ENCODE measurements at regions not wholly inside any gene's neighbourhood (a gene's known extent, or its start where the extent isn't known, plus 50 kb on each side); places are given as distances from the start of the nearest gene placed in this dataset.

GRCh38 chrX:122245175-122245574, 938.9 kb upstream of the GRIA3 start:
- Mint-ChIP-seq H3K27me3 (ENCODE audit: insufficient read depth, unreplicated experiment) (no peaks in the 10 kb centered on the region), H3K36me3 (ENCODE audit: insufficient read depth, unreplicated experiment) (no peaks in the 10 kb centered on the region), H3K27ac (ENCODE audit: unreplicated experiment) (no peak overlapping the region), H3K9me3 (ENCODE audit: unreplicated experiment) (no peaks in the 10 kb centered on the region), H3K4me3 (ENCODE audit: unreplicated experiment) (no peak overlapping the region), H3K4me1 (ENCODE audit: low read depth, unreplicated experiment) (no peaks in the 10 kb centered on the region)
- H3K4me3 ChIP-seq (ENCODE audit: low read depth, low read length) = no peak overlapping the region
- no peak for DNase-seq
- H3K36me3 ChIP-seq (ENCODE audit: control insufficient read depth, insufficient read depth, low read length) = no peaks in the 10 kb centered on the region
- BruUV-seq (replicated peaks) = no TSS peak
- ChIA-PET CTCF (no interaction called here), POLR2A (no interaction called here)
- intact Hi-C loops (cut with micrococcal nuclease; ENCODE audit: unreplicated experiment) = no loop called here
- no peak for TF ChIP-seq CTCF (IDR thresholded peaks at IDR 0.05; ENCODE audit: insufficient read depth in 1 of 2, low read depth in 1 of 2, low read length in 1 of 2, severe bottlenecking in 1 of 2, unreplicated experiment in 1 of 2)
- H3K9me3 ChIP-seq = no peaks in the 10 kb centered on the region
- no peaks in the 10 kb centered on the region for H3K27me3 ChIP-seq (replicated peaks; ENCODE audit: control insufficient read depth, insufficient read depth, low read length)
- H3K4me1 ChIP-seq = no peaks in the 10 kb centered on the region

GRCh38 chrX:122245943-122246342, 938.1 kb upstream of the GRIA3 start:
- no peaks in the 10 kb centered on the region for H3K4me1 ChIP-seq
- Mint-ChIP-seq H3K27ac (ENCODE audit: unreplicated experiment) (no peak overlapping the region), H3K27me3 (ENCODE audit: insufficient read depth, unreplicated experiment) (no peaks in the 10 kb centered on the region), H3K4me3 (ENCODE audit: unreplicated experiment) (no peak overlapping the region), H3K9me3 (ENCODE audit: unreplicated experiment) (no peaks in the 10 kb centered on the region), H3K4me1 (ENCODE audit: low read depth, unreplicated experiment) (no peaks in the 10 kb centered on the region), H3K36me3 (ENCODE audit: insufficient read depth, unreplicated experiment) (no peaks in the 10 kb centered on the region)
- H3K9me3 ChIP-seq = no peaks in the 10 kb centered on the region
- no peaks in the 10 kb centered on the region for H3K36me3 ChIP-seq (ENCODE audit: control insufficient read depth, insufficient read depth, low read length)
- DNase-seq = no peak
- no peaks in the 10 kb centered on the region for H3K27me3 ChIP-seq (replicated peaks; ENCODE audit: control insufficient read depth, insufficient read depth, low read length)
- TF ChIP-seq CTCF (IDR thresholded peaks at IDR 0.05; ENCODE audit: insufficient read depth in 1 of 2, low read depth in 1 of 2, low read length in 1 of 2, severe bottlenecking in 1 of 2, unreplicated experiment in 1 of 2) = no peak
- CTCF ChIA-PET = no interaction called here
- BruUV-seq (replicated peaks) = no TSS peak
- no peak overlapping the region for H3K4me3 ChIP-seq (ENCODE audit: low read depth, low read length)
- POLR2A ChIA-PET = no interaction called here
- intact Hi-C loops (cut with micrococcal nuclease; ENCODE audit: unreplicated experiment) = no loop called here

GRCh38 chrX:122246937-122247336, 937.1 kb upstream of the GRIA3 start:
- Mint-ChIP-seq H3K4me3 (ENCODE audit: unreplicated experiment) (no peak overlapping the region), H3K36me3 (ENCODE audit: insufficient read depth, unreplicated experiment) (no peaks in the 10 kb centered on the region), H3K9me3 (ENCODE audit: unreplicated experiment) (no peaks in the 10 kb centered on the region), H3K4me1 (ENCODE audit: low read depth, unreplicated experiment) (no peaks in the 10 kb centered on the region), H3K27me3 (ENCODE audit: insufficient read depth, unreplicated experiment) (no peaks in the 10 kb centered on the region), H3K27ac (ENCODE audit: unreplicated experiment) (no peak overlapping the region)
- intact Hi-C loops (cut with micrococcal nuclease; ENCODE audit: unreplicated experiment) = no loop called here
- Histone ChIP-seq H3K9me3 (no peaks in the 10 kb centered on the region), H3K4me3 (ENCODE audit: low read depth, low read length) (no peak overlapping the region), H3K27me3 (replicated peaks; ENCODE audit: control insufficient read depth, insufficient read depth, low read length) (no peaks in the 10 kb centered on the region), H3K36me3 (ENCODE audit: control insufficient read depth, insufficient read depth, low read length) (no peaks in the 10 kb centered on the region), H3K4me1 (no peaks in the 10 kb centered on the region)
- DNase-seq = no peak
- CTCF ChIA-PET = no interaction called here
- no peak for TF ChIP-seq CTCF (IDR thresholded peaks at IDR 0.05; ENCODE audit: insufficient read depth in 1 of 2, low read depth in 1 of 2, low read length in 1 of 2, severe bottlenecking in 1 of 2, unreplicated experiment in 1 of 2)
- POLR2A ChIA-PET = no interaction called here
- BruUV-seq (replicated peaks) = no TSS peak

Data from Caco-2 (cell line).